ENCODE measurements at regions not wholly inside any gene's neighbourhood (a gene's known extent, or its start where the extent isn't known, plus 50 kb on each side); places are given as distances from the start of the nearest gene placed in this dataset. TPM values are rescaled to one million over a fixed set of nuclear protein-coding genes. Genes with fewer than 3 reads are reported as not detected.

Small RNAs in the stretch of these regions (small RNA-seq; reads per million reads assigned to genes)
- gene RN7SL601P = not detected
